GM20000 (cell line): ENCODE measurements at regions not wholly inside any gene's neighbourhood (a gene's known extent, or its start where the extent isn't known, plus 50 kb on each side); places are given as distances from the start of the nearest gene placed in this dataset.

Experiments used
- DNase-seq: peaks from one replicate; pipeline ENCODE4 v3.0.0; 2012; ENCODE audit warnings: low spot score
- CTCF ChIP-seq: IDR thresholded peaks from 2 replicates; pipeline ENCODE4 v1.5.1; 2012; ENCODE audit warnings: mild to moderate bottlenecking, control low read depth; ENCODE audit errors: extremely low read depth, missing control alignments

DNA sequence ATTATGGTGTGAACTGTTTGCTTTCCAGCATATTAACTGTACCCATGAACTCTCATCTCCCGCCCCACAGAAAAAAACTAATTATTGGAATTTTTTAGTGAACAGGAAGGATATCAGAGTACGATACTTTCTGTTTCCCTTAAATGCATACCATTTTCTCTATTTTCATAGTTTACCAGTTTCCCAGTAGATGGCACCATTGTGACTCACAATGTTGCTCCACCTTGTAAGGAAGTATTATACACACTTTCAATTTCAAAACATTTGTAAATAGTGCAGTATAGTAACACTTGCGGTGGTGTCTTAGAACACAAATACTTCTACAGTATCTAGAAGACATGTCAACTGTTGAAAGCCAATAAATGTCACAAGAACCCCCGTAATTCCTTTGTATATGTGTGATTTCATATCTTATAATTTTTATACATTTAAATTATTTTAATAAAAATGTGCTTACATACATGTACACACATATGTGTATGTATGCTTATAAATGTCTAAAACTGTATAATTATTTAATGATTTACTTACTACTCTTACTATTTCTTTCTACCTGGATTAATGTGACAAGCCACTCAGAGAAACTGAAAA, 167.3 kb downstream of the SLIT2 start:
- peak; percentile 40 for DNase-seq

DNA sequence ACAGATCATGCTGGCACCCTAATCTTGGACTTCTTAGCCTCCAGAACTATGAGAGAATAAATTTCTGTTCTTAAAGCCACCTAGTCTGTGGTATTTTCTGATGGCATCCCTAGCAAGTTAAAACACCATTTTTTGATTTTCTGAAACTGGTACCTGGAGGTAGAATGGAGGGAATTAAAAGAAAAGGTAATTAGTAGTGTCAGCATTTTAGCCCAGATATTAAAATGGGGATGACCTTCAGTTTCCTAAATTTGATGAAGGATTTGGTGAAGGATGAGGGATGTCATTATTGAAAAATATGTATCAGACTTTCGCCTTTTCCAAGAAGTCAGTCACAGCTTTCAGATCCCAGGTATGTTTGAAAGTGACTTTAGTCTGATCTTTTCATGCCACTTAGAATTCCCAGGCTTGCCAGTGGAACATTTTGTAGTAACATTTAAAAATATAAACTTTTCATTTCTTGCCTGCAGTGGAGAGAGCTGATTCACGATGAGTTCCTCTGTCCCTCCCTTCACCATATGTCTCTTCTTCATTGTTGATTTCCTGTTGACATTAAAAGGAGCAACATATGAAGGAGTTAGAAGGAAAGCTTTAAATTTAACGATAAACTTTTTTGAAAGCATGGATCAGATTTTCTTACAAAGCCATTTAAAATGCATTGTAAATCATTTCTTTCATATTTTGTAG, 169.4 kb downstream of the SLIT2 start:
- TF ChIP-seq CTCF = no peak
- no peak for DNase-seq

More for the DNA sequence above, 167.3 kb downstream of the SLIT2 start:
- peak; percentile 47 for TF ChIP-seq CTCF

- no peak for DNase-seq
- TF ChIP-seq CTCF = no peak
Observed at GRCh38 chr4:20421603-20421985, 169.9 kb downstream of the SLIT2 start.

DNA sequence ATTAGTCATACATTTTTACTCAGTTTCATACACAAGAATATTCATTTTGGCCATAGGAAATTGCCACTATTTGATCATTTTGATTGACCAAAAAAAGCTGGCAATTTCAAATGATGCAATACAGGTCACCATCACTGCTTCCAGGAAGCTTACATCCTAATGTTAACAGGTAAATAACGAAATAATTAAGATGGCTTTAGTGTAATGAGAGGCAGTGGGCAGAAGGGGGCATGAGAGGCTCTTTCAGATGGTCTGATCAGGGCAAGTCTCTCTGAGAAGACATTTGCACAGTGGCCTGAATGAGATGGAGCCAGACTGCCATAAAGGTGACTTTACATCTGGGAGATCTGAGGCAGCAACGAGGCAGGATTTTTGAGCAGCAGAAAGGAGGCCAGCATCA, 170.7 kb downstream of the SLIT2 start:
- TF ChIP-seq CTCF = peak; percentile 5
- DNase-seq = peak; percentile 16

GRCh38 chr4:20423420-20423819, 171.7 kb downstream of the SLIT2 start:
- no peak for TF ChIP-seq CTCF
- no peak for DNase-seq

DNA sequence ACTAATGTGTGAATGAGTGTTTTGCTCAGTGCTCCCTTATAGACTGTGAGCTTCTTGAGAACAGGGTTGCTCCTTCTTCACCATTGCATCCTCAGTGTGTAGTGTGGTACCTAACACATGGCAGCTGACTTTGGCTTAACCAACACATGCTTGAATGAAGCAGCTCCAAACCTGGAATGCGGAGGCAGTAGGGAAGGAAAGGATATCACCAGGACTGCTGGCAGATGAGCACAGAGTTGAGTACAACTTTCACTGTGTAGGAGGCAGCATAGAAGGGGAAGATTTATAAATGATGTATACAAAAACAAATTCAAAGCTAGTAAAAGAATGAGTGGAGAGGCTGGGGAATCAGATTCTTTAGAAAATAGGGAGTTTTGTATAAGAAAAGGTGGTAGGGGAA, 174.3 kb downstream of the SLIT2 start:
- no peak for DNase-seq
- no peak for TF ChIP-seq CTCF

DNA sequence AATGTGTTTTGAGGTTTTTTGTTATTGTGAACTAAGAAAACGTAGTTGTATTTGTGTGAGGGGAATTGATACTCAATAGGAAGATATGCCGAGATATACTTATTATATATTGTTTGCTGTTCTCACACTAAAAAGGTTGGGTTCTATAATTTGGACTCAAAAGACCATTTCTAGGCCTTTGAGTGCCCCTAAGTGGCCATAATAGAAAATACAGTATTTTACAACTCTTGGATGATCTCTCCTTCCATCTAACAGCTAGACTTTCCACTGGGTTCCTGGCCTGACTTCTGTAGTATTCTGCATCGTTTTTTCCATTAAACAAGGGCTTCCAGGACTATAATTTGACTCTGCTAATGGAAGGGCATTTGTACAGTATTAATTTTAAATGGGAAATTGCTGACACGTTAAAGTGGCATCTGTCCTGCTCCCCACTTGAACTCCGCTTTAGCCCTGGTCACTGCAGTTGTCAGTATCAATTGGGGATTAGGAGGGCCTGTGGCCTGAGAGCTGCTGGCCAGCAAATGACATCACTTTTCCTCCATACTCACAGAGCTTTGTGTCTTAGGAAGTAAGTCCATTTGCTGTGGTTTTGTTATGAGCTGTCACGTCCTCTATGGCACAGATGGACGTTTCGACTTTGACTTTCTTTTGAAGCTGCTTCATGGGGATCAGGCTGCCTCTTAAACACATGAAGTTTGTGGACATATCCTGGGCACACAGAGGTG, 176.9 kb downstream of the SLIT2 start:
- TF ChIP-seq CTCF = no peak
- DNase-seq = no peak
